Germinal center (tissue), 1 donor: ENCODE measurements at regions not wholly inside any gene's neighbourhood (a gene's known extent, or its start where the extent isn't known, plus 50 kb on each side); places are given as distances from the start of the nearest gene placed in this dataset.
A peak's percentile ranks its signal among the peaks of the same experiment; 100 is the strongest.
"Not testable (repeated sequence)": the region's sequence is repeated elsewhere in the genome, so short reads cannot be mapped to it uniquely, and the experiment has no call there.

Source experiments
- DNase-seq: peaks from one replicate; pipeline ENCODE4 v3.0.0; 2012; ENCODE audit warnings: mixed read lengths, low spot score

GRCh38 chr20:52098186-52098585 is 93.4 kb downstream of the ZFP64 start:
- DNase-seq = no peak

GRCh38 chr20:52096117-52096516 is 95.5 kb downstream of the ZFP64 start:
- no peak for DNase-seq

GRCh38 chr20:52094693-52095092 is 96.9 kb downstream of the ZFP64 start:
- no peak for DNase-seq

DNA sequence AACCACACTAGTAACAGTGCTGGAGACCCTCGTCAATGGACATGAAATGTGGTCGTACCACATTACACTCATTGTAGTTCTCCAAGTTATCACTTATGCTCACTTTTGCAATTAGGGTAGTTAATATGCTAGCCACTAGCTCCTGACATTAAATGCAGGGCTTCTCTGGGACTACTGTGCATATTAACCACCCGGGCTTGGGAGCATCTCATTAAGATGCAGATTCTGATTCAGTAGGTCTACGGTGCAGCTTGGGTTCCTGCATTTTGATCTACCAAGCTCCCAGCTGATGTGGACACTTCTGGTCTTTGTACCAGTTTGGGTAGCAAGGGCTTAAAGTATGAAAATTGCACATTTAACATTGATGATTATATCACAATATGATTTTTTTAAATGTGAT is 98.0 kb downstream of the ZFP64 start:
- no peak for DNase-seq

- no peak for DNase-seq
Measured at GRCh38 chr20:52090035-52090434, 101.5 kb downstream of the ZFP64 start.

DNA sequence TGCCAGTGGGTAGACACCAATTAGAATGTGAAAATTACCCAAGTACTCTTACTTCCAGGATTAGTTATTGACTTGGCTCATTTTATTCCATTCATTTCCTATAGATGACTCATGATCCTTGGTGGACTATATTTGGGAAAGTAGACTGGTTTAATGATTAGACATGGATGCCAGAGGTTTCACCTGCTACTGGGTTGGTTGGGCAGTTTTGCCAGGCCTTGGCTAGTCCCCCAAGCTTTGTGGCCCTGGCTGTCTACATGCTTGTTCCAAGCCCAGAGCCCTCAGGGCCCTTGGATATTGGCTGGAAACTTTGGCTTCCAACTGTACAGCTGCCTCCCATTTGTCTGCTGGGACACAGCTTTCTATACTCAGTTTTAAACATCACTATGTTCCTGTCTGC is 104.1 kb downstream of the ZFP64 start:
- no peak for DNase-seq

DNA sequence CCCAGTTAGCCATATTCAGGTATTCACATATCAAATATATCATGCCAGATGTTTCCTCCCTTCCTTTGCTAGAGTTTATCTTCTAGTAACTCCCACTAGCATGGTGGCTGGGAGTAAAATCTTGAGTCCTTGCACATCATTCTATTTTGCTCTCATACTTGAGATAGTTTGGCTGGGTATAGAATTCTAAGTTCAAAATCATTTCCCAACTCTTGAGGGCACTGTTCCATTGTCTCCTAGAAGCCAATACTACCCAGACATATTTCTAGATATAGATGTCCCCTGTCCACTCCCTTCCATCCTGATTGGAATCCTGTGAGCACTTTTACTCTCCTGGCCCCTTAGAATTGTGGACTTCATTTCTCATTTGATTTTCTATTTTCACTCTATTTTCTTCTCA is 104.7 kb downstream of the ZFP64 start:
- no peak for DNase-seq

DNA sequence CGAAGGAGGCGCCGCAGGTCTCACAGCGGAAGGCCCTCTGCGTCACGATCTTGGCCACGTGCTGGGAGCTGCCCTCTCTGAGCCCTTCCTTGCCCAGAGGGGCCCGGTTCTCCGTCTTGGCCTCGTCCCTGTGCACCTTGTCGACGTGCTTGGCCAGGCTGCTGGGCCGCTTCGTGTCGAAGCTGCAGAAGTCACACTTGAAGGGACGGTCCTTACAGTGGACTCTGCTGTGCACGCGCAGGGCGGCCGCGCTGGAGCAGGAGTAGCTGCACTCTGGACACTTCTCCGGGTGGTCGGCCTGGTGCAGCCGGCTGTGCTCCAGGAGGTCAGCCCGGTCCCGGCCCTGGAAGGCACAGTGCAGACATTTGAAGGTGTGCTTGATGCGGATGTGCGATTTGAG is 106.9 kb downstream of the ZFP64 start:
- DNase-seq = no peak

- DNase-seq = peak; percentile 17
Measured at GRCh38 chr20:52083627-52084232, 107.8 kb downstream of the ZFP64 start.

- DNase-seq = no peak
Measured at GRCh38 chr20:52082612-52083011, 109.0 kb downstream of the ZFP64 start.

DNA sequence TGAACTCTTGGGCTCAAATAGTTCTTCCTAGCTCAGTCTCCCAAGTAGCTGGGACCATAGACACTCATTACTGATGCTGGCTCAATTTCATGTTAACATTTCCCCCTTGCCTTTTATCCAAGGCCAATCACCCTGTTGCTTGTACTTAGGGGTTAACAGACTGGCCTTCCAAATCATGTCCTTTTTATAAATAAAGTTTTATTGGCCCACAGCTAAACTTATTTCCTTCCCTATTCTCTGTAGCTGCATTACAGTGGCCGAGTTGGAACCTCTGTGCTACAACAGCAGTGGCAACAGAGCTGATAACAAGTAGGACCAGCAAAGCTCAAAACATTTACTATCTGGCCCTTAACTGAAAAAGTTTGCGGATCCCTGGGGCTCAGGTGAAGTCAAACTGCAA is 109.8 kb downstream of the ZFP64 start:
- no peak for DNase-seq

DNA sequence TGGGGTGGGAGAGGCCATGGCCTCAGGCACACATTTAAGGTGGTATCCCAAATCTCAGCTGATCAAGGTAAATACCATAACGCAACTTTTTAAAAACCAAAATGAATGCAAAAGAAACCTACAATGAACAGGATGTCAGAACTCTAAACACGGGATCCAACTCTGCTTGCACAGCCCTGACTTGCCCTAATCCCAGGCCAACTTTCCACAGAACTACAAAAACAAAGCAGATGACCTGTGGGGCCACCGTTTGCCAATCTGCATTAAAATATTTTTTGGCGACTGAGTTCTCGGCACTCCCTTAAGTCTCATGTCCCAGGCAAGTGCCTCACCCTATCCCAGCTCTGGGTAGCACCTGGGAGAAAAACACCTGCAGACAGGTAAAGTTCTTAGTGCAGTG is 110.5 kb downstream of the ZFP64 start:
- no peak for DNase-seq

DNA sequence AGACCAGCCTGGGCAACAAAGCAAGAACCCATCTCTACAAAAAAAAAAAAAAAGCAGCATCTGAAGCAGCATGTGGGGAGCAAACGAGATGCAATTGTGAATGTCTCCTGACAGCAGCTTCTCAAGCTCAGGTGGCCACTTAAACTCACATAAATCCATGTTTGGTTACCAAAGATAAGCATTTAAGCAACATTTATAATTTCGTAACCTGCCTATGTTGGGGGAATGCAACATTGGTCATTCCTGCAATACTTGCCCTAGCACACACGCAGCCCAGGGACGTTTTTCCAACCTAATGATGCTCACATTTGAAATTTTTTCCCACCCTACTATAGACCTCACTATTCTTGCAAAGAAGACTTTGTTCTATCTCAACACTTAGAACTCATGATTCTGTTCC is 113.3 kb downstream of the ZFP64 start:
- DNase-seq = no peak

DNA sequence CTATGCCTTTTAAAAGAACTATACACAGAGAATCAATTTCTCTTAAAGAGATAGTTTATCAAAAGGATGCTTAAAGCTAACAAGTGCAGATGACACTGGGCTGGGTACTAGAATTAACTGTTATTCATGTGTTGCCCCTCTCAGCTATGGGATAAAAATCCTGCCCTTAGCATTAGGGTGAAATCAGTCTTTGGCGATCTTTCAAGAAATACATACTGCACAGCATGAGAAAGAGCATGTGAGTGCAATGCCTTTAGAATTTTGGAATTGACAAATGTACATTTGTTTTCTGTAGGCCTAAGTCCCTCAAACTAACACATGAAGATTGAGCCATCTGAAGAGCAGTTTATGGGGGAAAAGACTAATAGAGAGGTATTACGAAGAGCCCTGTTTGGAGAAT is 115.4 kb downstream of the ZFP64 start:
- DNase-seq = no peak

- DNase-seq = no peak
Measured at GRCh38 chr20:52075400-52075799, 116.2 kb downstream of the ZFP64 start.

GRCh38 chr20:52071136-52071535 is 120.4 kb downstream of the ZFP64 start:
- no peak for DNase-seq

DNA sequence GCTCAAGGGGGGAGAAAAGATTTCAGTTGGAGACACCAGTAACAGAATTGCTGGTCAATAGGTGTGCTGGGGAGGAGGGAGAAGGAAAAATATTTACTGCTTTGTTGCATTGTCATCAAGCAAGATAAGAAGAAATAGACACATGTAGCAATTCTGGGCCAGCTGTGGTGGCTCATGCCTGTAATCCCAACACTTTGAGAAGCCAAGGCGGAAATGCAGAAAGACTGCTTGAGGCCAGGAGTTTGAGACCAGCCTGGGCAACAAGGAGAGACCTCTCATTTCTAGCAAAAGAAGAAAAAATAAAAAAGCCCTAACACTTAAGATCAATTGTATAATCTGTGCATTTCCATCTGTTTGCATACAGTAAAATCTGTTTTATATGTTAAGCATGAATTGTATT is 126.6 kb downstream of the ZFP64 start:
- no peak for DNase-seq

DNA sequence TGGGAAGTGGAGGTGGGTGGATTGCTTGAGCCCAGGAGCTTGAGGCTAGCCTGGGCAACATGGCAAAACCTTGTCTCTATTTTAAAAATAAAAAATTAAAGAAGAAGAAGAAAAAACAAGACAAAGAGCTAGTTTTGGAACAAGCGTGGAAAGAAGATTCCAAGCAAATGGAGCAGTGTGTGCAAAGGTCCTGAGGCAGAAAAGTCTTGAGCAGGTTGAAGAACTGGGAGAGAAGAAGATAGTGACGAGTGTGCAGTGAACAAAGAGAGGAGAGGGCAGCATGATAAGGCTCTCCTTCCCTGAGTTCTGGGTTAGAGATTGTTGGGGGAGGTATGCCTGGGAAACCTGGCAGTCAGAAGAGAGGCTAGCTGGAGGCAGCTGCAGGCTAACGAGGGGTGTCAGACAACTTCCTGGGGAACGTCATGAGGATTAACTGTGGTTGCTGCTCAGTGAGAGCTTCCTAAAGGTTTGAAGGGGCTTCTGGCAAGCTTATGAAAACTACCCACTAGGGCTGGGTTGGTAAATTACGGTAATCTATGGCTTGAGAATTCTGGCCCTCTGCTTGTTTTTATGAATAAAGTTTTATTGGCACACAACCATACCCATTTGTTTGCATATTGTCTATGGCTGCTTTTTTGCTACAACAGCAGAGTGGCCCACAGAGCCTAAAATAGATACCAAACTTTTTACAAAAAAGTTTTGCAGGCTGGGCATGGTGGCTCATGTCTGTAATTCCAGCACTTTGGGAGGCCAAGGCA is 128.9 kb downstream of the ZFP64 start:
- no peak for DNase-seq

DNA sequence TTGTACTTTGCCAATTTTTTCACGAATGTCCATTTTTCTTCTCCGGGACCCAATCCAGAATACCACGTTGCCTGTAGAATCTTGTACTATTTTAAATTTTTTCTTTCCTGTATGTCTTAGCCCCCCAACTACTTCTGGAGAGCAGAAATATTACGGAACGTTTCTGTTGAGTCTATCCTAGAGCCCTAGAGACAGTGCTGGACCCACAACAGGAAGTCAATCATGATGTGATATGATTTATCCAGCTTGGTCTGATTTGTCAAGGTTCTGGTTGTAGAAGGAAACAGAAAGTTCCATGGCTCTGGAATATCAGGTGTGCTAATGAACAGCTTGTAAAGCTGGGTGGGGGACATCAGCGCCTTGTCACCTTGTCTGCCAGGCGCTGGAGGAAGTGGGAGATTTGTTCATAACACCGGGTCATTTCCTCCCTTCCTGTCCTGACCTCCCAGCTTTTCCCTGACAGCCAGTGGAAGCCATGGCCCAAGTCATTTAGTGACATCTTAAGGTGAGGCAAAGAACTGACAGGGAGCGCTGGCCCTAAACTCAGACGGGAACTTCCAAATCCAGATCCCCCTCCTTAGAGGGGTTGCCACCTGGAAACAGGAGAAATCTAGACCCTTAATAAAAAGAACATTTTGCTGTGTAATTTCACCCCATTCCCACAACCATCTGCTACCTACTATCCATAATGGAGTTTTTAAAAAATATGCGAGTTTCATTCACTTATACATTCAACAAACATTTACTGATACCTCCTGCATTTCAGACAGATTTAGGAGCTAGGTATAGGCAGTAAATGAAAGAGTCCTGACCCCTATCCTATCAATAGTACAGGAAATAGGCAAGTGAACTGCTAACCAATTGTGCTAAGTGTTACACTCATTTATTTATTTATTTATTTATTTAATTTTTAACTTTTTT is 130.5 kb downstream of the ZFP64 start:
- DNase-seq = no peak

DNA sequence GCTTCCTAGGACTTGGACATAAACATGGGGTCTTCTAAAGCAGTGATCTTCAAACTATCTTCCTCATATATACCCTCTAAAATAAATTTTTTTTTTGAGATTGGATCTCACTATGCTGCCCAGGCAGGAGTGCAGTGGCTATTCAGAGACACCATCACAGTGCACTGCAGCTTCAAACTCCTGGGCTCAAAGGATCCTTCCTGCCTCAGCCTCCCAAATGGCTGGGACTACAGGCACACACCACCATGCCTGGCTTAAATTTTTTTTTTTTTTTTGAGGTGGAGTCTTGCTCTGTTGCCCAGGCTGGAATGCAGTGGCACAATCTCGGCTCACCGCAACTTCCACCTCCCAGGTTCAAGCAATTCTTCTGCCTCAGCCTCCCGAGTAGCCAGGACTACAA is 134.4 kb downstream of the ZFP64 start:
- DNase-seq = not testable (repeated sequence)

GRCh38 chr20:52056203-52057062 is 135.1 kb downstream of the ZFP64 start:
- no peak for DNase-seq

- DNase-seq = no peak
Measured at GRCh38 chr20:52054123-52054522, 137.5 kb downstream of the ZFP64 start.
